ENCODE measurements at regions not wholly inside any gene's neighbourhood (a gene's known extent, or its start where the extent isn't known, plus 50 kb on each side); places are given as distances from the start of the nearest gene placed in this dataset.

DNA sequence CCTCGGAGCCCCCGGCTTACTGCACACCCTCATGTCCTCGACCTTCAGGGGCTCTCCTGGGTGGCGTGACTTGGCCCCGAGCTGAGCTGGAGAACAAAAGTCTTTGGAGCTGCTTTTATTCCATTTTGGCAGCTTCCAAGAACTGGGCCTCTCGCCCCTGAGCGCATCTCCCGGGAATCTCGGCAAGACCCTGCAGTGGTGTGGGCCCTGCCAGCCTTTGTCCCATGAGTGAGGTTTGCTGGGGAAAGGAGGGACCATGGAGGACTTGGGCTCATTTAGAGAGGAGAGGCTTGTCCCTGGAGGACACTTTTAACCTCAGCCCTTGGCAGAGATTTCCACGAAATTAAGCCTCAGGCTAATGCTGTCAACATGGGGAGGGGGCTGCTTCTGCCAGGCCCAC is 62.3 kb upstream of the SLCO4A1 start:
- TF ChIP-seq CTCF (IDR thresholded peaks at IDR 0.05; ENCODE audit: low read length) (no peak), EZH2phosphoT487 (IDR thresholded peaks at IDR 0.05; ENCODE audit: low read length) (no peak), EZH2 (optimal IDR thresholded peaks at IDR 0.05; ENCODE audit: low read depth, low read length) (no peak)
